ENCODE measurements at regions not wholly inside any gene's neighbourhood (a gene's known extent, or its start where the extent isn't known, plus 50 kb on each side); places are given as distances from the start of the nearest gene placed in this dataset.

GRCh38 chr4:111573386-111573785 lies 571.9 kb upstream of the FAM241A start:
- H3K27me3 ChIP-seq (replicated peaks; ENCODE audit: insufficient read depth), result no peaks in the 10 kb centered on the region
- no peak for TF ChIP-seq POLR2AphosphoS5 (IDR thresholded peaks at IDR 0.05)
- TF ChIP-seq POLR2A (IDR thresholded peaks at IDR 0.05), result no peak
- no peak for TF ChIP-seq CTCF (IDR thresholded peaks at IDR 0.05)
- H3K36me3 ChIP-seq, result no peaks in the 10 kb centered on the region
- 55% methylated on average over 2 of the region's 2 CpGs for WGBS
- DNase-seq (ENCODE audit: low spot score), result no peak
- H3K4me1 ChIP-seq (replicated peaks), result no peaks in the 10 kb centered on the region
- no peak overlapping the region for H3K4me3 ChIP-seq
- H3K27ac ChIP-seq, result no peak overlapping the region
- no peaks in the 10 kb centered on the region for H3K9me3 ChIP-seq
- intact Hi-C loops (cut with DNase I), result no loop called here

- TF ChIP-seq POLR2A (IDR thresholded peaks at IDR 0.05), result no peak
- no peak for TF ChIP-seq CTCF (IDR thresholded peaks at IDR 0.05)
- no peak for TF ChIP-seq POLR2AphosphoS5 (IDR thresholded peaks at IDR 0.05)
- H3K4me1 ChIP-seq (replicated peaks), result no peaks in the 10 kb centered on the region
- DNase-seq (ENCODE audit: low spot score), result no peak
- intact Hi-C loops (cut with DNase I), result no loop called here
- H3K27ac ChIP-seq, result no peak overlapping the region
- no peaks in the 10 kb centered on the region for H3K36me3 ChIP-seq
- H3K4me3 ChIP-seq, result no peak overlapping the region
- H3K27me3 ChIP-seq (replicated peaks; ENCODE audit: insufficient read depth), result no peaks in the 10 kb centered on the region
- no peaks in the 10 kb centered on the region for H3K9me3 ChIP-seq
These were observed 565.5 kb upstream of the FAM241A start for GRCh38 chr4:111579767-111580166.

GRCh38 chr4:111595456-111595855 lies 549.8 kb upstream of the FAM241A start:
- Histone ChIP-seq H3K27me3 (replicated peaks; ENCODE audit: insufficient read depth) (no peaks in the 10 kb centered on the region), H3K36me3 (no peaks in the 10 kb centered on the region), H3K4me1 (replicated peaks) (no peaks in the 10 kb centered on the region), H3K9me3 (no peaks in the 10 kb centered on the region), H3K27ac (no peak overlapping the region), H3K4me3 (no peak overlapping the region)
- WGBS, result 94% methylated on average over 3 of the region's 3 CpGs
- intact Hi-C loops (cut with DNase I), result no loop called here
- no peak for TF ChIP-seq POLR2A (IDR thresholded peaks at IDR 0.05)
- no peak for TF ChIP-seq CTCF (IDR thresholded peaks at IDR 0.05)
- TF ChIP-seq POLR2AphosphoS5 (IDR thresholded peaks at IDR 0.05), result no peak
- no peak for DNase-seq (ENCODE audit: low spot score)

GRCh38 chr4:111596491-111596890 lies 548.8 kb upstream of the FAM241A start:
- no peaks in the 10 kb centered on the region for H3K4me1 ChIP-seq (replicated peaks)
- H3K27me3 ChIP-seq (replicated peaks; ENCODE audit: insufficient read depth), result no peaks in the 10 kb centered on the region
- H3K36me3 ChIP-seq, result no peaks in the 10 kb centered on the region
- H3K9me3 ChIP-seq, result no peaks in the 10 kb centered on the region
- TF ChIP-seq POLR2AphosphoS5 (IDR thresholded peaks at IDR 0.05), result no peak
- TF ChIP-seq CTCF (IDR thresholded peaks at IDR 0.05), result no peak
- TF ChIP-seq POLR2A (IDR thresholded peaks at IDR 0.05), result no peak
- no peak overlapping the region for H3K4me3 ChIP-seq
- intact Hi-C loops (cut with DNase I), result no loop called here
- no peak for DNase-seq (ENCODE audit: low spot score)
- no peak overlapping the region for H3K27ac ChIP-seq
- WGBS, result 93% methylated on average over 4 of the region's 4 CpGs

GRCh38 chr4:111601671-111602070 lies 543.6 kb upstream of the FAM241A start:
- no peaks in the 10 kb centered on the region for H3K27me3 ChIP-seq (replicated peaks; ENCODE audit: insufficient read depth)

More at GRCh38 chr4:111601671-111602070, 543.6 kb upstream of the FAM241A start:
- 78% methylated on average over 3 of the region's 3 CpGs for WGBS
- Histone ChIP-seq H3K4me1 (replicated peaks) (no peaks in the 10 kb centered on the region), H3K9me3 (no peaks in the 10 kb centered on the region), H3K36me3 (no peaks in the 10 kb centered on the region), H3K27ac (no peak overlapping the region), H3K4me3 (no peak overlapping the region)
- DNase-seq (ENCODE audit: low spot score), result no peak
- intact Hi-C loops (cut with DNase I), result no loop called here
- TF ChIP-seq POLR2A (IDR thresholded peaks at IDR 0.05) (no peak), CTCF (IDR thresholded peaks at IDR 0.05) (no peak), POLR2AphosphoS5 (IDR thresholded peaks at IDR 0.05) (no peak)
